Erythroblast (primary cell): ENCODE measurements at regions not wholly inside any gene's neighbourhood (a gene's known extent, or its start where the extent isn't known, plus 50 kb on each side); places are given as distances from the start of the nearest gene placed in this dataset.
"Not testable (repeated sequence)": the region's sequence is repeated elsewhere in the genome, so short reads cannot be mapped to it uniquely, and the experiment has no call there.

Experiments
- GATA1 ChIP-seq: IDR thresholded peaks from 2 replicates; pipeline ENCODE4 v1.6.1; 2011; ENCODE audit warnings: low read depth, mild to moderate bottlenecking, control low read depth, low read length, moderate library complexity
- POLR2A ChIP-seq: IDR thresholded peaks from 2 replicates; pipeline ENCODE4 v1.6.1; 2011; ENCODE audit warnings: mild to moderate bottlenecking, low read length

DNA sequence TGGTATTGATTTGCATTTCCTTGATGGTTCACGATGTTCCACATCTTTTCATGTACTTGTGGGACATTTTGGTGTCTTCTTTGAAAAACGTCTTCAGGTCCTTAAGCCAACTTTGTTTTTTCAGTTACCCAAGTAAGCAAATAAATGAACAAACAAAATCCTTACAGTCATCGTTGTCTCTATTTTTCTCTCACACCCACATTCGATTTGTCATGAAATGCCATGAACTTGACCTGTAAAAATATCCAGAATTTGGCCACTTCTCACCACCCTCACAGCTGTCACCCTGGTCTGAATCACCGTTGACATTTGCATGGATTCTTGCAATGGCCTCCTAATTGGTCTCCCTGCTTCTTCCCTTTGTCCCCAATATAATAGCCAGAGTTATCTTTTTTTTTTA, 109.5 kb upstream of the METTL14 start:
- not testable (repeated sequence) for TF ChIP-seq POLR2A, GATA1
